GM23338 (cell line): ENCODE measurements at regions not wholly inside any gene's neighbourhood (a gene's known extent, or its start where the extent isn't known, plus 50 kb on each side); places are given as distances from the start of the nearest gene placed in this dataset.

Source experiments
- CREB1 ChIP-seq: fragments of 250-450 bp; sonication (Bioruptor Pico); IDR thresholded peaks from 2 replicates; pipeline ENCODE4 v1.5.0; 2020; ENCODE audit warnings: low read depth, mild to moderate bottlenecking, moderate library complexity
- ETS1 ChIP-seq: IDR thresholded peaks from 2 replicates; pipeline ENCODE4 v1.6.1; 2016; ENCODE audit warnings: antibody characterized with exemption
- EZH2 ChIP-seq: fragments of 200-600 bp; sonication (generic); IDR thresholded peaks from one replicate; pipeline ENCODE4 v1.8.0; 2017; ENCODE audit warnings: antibody characterized with exemption, mild to moderate bottlenecking, low read depth; ENCODE audit not compliant: unreplicated experiment
- EZH2phosphoT487 ChIP-seq: fragments of 200-600 bp; sonication (generic); IDR thresholded peaks from one replicate; pipeline ENCODE4 v1.8.1; 2018; ENCODE audit warnings: antibody characterized with exemption; ENCODE audit not compliant: unreplicated experiment
- JUNB ChIP-seq: IDR thresholded peaks from one replicate; pipeline ENCODE4 v1.6.1; 2016; ENCODE audit warnings: antibody characterized with exemption; ENCODE audit not compliant: unreplicated experiment
- NANOG ChIP-seq: IDR thresholded peaks from 2 replicates; pipeline ENCODE4 v1.6.1; 2016; ENCODE audit warnings: antibody characterized with exemption, borderline replicate concordance
- POLR2AphosphoS5 ChIP-seq: IDR thresholded peaks from 2 replicates; pipeline ENCODE4 v1.6.1; 2016; ENCODE audit warnings: antibody characterized with exemption, low read depth
- STAT1 ChIP-seq: IDR thresholded peaks from one replicate; pipeline ENCODE4 v1.6.1; 2016; ENCODE audit warnings: antibody characterized with exemption; ENCODE audit not compliant: unreplicated experiment
- ZNF114 ChIP-seq: fragments of 250-450 bp; sonication (Bioruptor Pico); IDR thresholded peaks from 2 replicates; pipeline ENCODE4 v1.5.0; 2020; ENCODE audit warnings: mild to moderate bottlenecking, moderate library complexity
- ZNF331 ChIP-seq: fragments of 250-450 bp; sonication (Bioruptor Pico); IDR thresholded peaks from 2 replicates; pipeline ENCODE4 v1.5.0; 2020; ENCODE audit warnings: low read depth, mild to moderate bottlenecking, moderate library complexity
- TF ChIP-seq, protein P1 (sequence below), 2 experiments: fragments of 200-600 bp in 1 of 2; sonication (generic) in 1 of 2; conservative IDR thresholded peaks; 2 replicates each; pipeline versions ENCODE4 v1.5.1 to v1.6.1; 2016 to 2017; ENCODE audit warnings: antibody characterized with exemption in 2 of 2, low read depth in 2 of 2, mild to moderate bottlenecking in 2 of 2, moderate library complexity in 1 of 2
- TF ChIP-seq, protein P2 (sequence below): fragments of 250-450 bp; sonication (Bioruptor Pico); IDR thresholded peaks from 2 replicates; pipeline ENCODE4 v1.5.0; 2020; ENCODE audit warnings: mild to moderate bottlenecking, moderate library complexity
- TF ChIP-seq, protein P3 (sequence below): IDR thresholded peaks from one replicate; pipeline ENCODE4 v1.6.1; 2018; ENCODE audit warnings: antibody characterized with exemption; ENCODE audit not compliant: unreplicated experiment

DNA sequence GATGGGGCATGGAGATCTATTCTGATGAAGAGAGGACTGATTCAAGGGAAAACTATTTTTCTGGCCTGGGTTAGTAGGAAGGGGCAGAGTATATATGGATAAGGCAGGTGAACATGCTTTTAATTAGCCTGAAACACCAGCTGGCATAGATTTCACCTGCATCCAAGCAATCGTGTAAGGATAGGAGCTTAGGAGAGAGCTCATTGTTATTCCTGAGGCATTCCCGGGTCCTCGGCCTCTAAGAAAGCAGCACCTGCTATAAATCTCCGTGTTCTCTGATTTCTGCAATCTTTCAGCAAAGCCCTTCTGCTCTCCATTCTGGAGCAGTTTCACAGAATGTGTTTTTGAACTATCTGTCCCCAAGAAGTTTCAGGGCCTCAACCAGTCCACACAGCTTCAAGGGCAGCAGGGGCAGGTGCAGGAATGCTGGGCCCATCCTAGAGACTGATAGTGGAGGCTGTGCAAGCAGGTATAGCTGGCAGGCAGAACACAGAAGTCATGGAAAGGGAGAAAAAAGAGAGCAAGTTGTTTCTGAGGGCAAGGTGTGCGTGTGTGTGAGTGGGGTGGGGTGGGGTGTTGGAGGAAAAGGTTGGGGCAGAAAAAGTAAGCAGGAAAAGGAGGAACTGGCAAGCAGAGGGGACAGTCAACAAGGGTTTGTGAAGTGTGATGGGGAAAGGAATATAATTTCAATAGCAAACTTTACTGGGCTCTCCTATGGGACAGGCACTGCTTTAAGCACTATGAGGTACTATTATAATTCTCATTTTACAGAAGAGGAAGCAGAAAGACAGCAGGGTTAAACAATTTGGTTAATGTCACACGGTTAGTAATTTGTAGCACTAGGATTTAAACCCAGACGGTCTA lies 203.7 kb upstream of the SSTR1 start:
- TF ChIP-seq, protein P1, sequence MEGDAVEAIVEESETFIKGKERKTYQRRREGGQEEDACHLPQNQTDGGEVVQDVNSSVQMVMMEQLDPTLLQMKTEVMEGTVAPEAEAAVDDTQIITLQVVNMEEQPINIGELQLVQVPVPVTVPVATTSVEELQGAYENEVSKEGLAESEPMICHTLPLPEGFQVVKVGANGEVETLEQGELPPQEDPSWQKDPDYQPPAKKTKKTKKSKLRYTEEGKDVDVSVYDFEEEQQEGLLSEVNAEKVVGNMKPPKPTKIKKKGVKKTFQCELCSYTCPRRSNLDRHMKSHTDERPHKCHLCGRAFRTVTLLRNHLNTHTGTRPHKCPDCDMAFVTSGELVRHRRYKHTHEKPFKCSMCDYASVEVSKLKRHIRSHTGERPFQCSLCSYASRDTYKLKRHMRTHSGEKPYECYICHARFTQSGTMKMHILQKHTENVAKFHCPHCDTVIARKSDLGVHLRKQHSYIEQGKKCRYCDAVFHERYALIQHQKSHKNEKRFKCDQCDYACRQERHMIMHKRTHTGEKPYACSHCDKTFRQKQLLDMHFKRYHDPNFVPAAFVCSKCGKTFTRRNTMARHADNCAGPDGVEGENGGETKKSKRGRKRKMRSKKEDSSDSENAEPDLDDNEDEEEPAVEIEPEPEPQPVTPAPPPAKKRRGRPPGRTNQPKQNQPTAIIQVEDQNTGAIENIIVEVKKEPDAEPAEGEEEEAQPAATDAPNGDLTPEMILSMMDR (conservative IDR thresholded peaks at IDR 0.05; ENCODE audit: low read depth in 2 of 2), result no peak
- TF ChIP-seq EZH2 (no peak), POLR2AphosphoS5 (no peak), CREB1 (CRISPR knock-in tag) (no peak), ETS1 (no peak), EZH2phosphoT487 (no peak), JUNB (no peak), ZNF114 (no peak), ZNF331 (no peak), STAT1 (no peak), NANOG (no peak)
- TF ChIP-seq, protein P2, sequence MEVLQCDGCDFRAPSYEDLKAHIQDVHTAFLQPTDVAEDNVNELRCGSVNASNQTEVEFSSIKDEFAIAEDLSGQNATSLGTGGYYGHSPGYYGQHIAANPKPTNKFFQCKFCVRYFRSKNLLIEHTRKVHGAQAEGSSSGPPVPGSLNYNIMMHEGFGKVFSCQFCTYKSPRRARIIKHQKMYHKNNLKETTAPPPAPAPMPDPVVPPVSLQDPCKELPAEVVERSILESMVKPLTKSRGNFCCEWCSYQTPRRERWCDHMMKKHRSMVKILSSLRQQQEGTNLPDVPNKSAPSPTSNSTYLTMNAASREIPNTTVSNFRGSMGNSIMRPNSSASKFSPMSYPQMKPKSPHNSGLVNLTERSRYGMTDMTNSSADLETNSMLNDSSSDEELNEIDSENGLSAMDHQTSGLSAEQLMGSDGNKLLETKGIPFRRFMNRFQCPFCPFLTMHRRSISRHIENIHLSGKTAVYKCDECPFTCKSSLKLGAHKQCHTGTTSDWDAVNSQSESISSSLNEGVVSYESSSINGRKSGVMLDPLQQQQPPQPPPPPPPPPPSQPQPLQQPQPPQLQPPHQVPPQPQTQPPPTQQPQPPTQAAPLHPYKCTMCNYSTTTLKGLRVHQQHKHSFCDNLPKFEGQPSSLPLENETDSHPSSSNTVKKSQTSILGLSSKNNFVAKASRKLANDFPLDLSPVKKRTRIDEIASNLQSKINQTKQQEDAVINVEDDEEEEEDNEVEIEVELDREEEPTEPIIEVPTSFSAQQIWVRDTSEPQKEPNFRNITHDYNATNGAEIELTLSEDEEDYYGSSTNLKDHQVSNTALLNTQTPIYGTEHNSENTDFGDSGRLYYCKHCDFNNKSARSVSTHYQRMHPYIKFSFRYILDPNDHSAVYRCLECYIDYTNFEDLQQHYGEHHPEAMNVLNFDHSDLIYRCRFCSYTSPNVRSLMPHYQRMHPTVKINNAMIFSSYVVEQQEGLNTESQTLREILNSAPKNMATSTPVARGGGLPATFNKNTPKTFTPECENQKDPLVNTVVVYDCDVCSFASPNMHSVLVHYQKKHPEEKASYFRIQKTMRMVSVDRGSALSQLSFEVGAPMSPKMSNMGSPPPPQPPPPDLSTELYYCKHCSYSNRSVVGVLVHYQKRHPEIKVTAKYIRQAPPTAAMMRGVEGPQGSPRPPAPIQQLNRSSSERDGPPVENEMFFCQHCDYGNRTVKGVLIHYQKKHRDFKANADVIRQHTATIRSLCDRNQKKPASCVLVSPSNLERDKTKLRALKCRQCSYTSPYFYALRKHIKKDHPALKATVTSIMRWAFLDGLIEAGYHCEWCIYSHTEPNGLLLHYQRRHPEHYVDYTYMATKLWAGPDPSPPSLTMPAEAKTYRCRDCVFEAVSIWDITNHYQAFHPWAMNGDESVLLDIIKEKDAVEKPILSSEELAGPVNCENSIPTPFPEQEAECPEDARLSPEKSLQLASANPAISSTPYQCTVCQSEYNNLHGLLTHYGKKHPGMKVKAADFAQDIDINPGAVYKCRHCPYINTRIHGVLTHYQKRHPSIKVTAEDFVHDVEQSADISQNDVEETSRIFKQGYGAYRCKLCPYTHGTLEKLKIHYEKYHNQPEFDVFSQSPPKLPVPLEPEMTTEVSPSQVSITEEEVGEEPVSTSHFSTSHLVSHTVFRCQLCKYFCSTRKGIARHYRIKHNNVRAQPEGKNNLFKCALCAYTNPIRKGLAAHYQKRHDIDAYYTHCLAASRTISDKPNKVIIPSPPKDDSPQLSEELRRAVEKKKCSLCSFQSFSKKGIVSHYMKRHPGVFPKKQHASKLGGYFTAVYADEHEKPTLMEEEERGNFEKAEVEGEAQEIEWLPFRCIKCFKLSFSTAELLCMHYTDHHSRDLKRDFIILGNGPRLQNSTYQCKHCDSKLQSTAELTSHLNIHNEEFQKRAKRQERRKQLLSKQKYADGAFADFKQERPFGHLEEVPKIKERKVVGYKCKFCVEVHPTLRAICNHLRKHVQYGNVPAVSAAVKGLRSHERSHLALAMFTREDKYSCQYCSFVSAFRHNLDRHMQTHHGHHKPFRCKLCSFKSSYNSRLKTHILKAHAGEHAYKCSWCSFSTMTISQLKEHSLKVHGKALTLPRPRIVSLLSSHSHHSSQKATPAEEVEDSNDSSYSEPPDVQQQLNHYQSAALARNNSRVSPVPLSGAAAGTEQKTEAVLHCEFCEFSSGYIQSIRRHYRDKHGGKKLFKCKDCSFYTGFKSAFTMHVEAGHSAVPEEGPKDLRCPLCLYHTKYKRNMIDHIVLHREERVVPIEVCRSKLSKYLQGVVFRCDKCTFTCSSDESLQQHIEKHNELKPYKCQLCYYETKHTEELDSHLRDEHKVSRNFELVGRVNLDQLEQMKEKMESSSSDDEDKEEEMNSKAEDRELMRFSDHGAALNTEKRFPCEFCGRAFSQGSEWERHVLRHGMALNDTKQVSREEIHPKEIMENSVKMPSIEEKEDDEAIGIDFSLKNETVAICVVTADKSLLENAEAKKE (CRISPR knock-in tag), result no peak
- TF ChIP-seq, protein P3, sequence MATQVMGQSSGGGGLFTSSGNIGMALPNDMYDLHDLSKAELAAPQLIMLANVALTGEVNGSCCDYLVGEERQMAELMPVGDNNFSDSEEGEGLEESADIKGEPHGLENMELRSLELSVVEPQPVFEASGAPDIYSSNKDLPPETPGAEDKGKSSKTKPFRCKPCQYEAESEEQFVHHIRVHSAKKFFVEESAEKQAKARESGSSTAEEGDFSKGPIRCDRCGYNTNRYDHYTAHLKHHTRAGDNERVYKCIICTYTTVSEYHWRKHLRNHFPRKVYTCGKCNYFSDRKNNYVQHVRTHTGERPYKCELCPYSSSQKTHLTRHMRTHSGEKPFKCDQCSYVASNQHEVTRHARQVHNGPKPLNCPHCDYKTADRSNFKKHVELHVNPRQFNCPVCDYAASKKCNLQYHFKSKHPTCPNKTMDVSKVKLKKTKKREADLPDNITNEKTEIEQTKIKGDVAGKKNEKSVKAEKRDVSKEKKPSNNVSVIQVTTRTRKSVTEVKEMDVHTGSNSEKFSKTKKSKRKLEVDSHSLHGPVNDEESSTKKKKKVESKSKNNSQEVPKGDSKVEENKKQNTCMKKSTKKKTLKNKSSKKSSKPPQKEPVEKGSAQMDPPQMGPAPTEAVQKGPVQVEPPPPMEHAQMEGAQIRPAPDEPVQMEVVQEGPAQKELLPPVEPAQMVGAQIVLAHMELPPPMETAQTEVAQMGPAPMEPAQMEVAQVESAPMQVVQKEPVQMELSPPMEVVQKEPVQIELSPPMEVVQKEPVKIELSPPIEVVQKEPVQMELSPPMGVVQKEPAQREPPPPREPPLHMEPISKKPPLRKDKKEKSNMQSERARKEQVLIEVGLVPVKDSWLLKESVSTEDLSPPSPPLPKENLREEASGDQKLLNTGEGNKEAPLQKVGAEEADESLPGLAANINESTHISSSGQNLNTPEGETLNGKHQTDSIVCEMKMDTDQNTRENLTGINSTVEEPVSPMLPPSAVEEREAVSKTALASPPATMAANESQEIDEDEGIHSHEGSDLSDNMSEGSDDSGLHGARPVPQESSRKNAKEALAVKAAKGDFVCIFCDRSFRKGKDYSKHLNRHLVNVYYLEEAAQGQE, result no peak
